Activated naive CD8-positive, alpha-beta T cell treated with anti-CD3 and anti-CD28 coated beads, Interleukin-2, amount 50 U/mL, for 24 hours (primary cell): ENCODE measurements at regions not wholly inside any gene's neighbourhood (a gene's known extent, or its start where the extent isn't known, plus 50 kb on each side); places are given as distances from the start of the nearest gene placed in this dataset.

ENCODE experiments used
- ATAC-seq: fragments of 150-1000 bp; cut with Tn5 transposase; one replicate; pipeline ENCODE4 v1.10.0; 2021
- DNase-seq: peaks from one replicate; pipeline ENCODE4 v3.0.0; 2021
- H3K27ac Mint-ChIP-seq: one replicate; pipeline ENCODE4 v1.8.0; 2021; ENCODE audit warnings: mild to moderate bottlenecking, mixed read lengths
- H3K27me3 Mint-ChIP-seq: one replicate; pipeline ENCODE4 v1.8.0; 2021; ENCODE audit warnings: mixed read lengths
- H3K36me3 Mint-ChIP-seq: one replicate; pipeline ENCODE4 v1.8.0; 2021; ENCODE audit warnings: low read depth, mixed read lengths
- H3K4me1 Mint-ChIP-seq: one replicate; pipeline ENCODE4 v1.8.0; 2021; ENCODE audit warnings: mixed read lengths
- H3K4me3 Mint-ChIP-seq: one replicate; pipeline ENCODE4 v1.8.0; 2021; ENCODE audit warnings: mild to moderate bottlenecking, moderate library complexity, mixed read lengths
- H3K9me3 Mint-ChIP-seq: one replicate; pipeline ENCODE4 v1.8.0; 2021; ENCODE audit warnings: mixed read lengths

- Mint-ChIP-seq H3K27me3 (no peaks in the 10 kb centered on the region), H3K36me3 (no peaks in the 10 kb centered on the region), H3K9me3 (no peaks in the 10 kb centered on the region), H3K4me1 (peaks cover 7% of the 10 kb centered on the region), H3K4me3 (no peak overlapping the region), H3K27ac (no peak overlapping the region)
- no peak for DNase-seq
- no peak for ATAC-seq
Observed at GRCh38 chr20:19079536-19080299, 132.7 kb upstream of the SLC24A3 start.

GRCh38 chr20:19081937-19082336 is 130.5 kb upstream of the SLC24A3 start:
- H3K9me3 Mint-ChIP-seq = no peaks in the 10 kb centered on the region
- H3K4me1 Mint-ChIP-seq = no peaks in the 10 kb centered on the region
- ATAC-seq (no peak), DNase-seq (no peak)
- no peak overlapping the region for H3K4me3 Mint-ChIP-seq
- H3K36me3 Mint-ChIP-seq = no peaks in the 10 kb centered on the region
- no peaks in the 10 kb centered on the region for H3K27me3 Mint-ChIP-seq
- no peak overlapping the region for H3K27ac Mint-ChIP-seq

GRCh38 chr20:19083136-19083621 is 129.3 kb upstream of the SLC24A3 start:
- DNase-seq (no peak), ATAC-seq (no peak)
- H3K9me3 Mint-ChIP-seq = no peaks in the 10 kb centered on the region
- H3K27me3 Mint-ChIP-seq = no peaks in the 10 kb centered on the region
- no peaks in the 10 kb centered on the region for H3K36me3 Mint-ChIP-seq
- H3K27ac Mint-ChIP-seq = no peak overlapping the region
- H3K4me1 Mint-ChIP-seq = no peaks in the 10 kb centered on the region
- no peak overlapping the region for H3K4me3 Mint-ChIP-seq

- no peaks in the 10 kb centered on the region for H3K9me3 Mint-ChIP-seq
- peaks cover 1% of the 10 kb centered on the region for H3K27me3 Mint-ChIP-seq
- no peak overlapping the region for H3K27ac Mint-ChIP-seq
- H3K4me3 Mint-ChIP-seq = no peak overlapping the region
- DNase-seq = no peak
- no peak for ATAC-seq
- H3K4me1 Mint-ChIP-seq = no peaks in the 10 kb centered on the region
- H3K36me3 Mint-ChIP-seq = no peaks in the 10 kb centered on the region
Observed at GRCh38 chr20:19090332-19090731, 122.1 kb upstream of the SLC24A3 start.

- no peaks in the 10 kb centered on the region for H3K4me1 Mint-ChIP-seq
- H3K27ac Mint-ChIP-seq = no peak overlapping the region
- no peak for ATAC-seq
- peaks cover 1% of the 10 kb centered on the region for H3K27me3 Mint-ChIP-seq
- H3K36me3 Mint-ChIP-seq = no peaks in the 10 kb centered on the region
- no peak overlapping the region for H3K4me3 Mint-ChIP-seq
- DNase-seq = no peak
- no peaks in the 10 kb centered on the region for H3K9me3 Mint-ChIP-seq
Observed at GRCh38 chr20:19094959-19095541, 117.4 kb upstream of the SLC24A3 start.

- Mint-ChIP-seq H3K9me3 (no peaks in the 10 kb centered on the region), H3K27ac (no peak overlapping the region), H3K4me1 (no peaks in the 10 kb centered on the region), H3K4me3 (no peak overlapping the region), H3K27me3 (peaks cover under 1% of the 10 kb centered on the region), H3K36me3 (no peaks in the 10 kb centered on the region)
- ATAC-seq (no peak), DNase-seq (no peak)
Observed at GRCh38 chr20:19095762-19096161, 116.7 kb upstream of the SLC24A3 start.

GRCh38 chr20:19096843-19097242 is 115.6 kb upstream of the SLC24A3 start:
- H3K36me3 Mint-ChIP-seq = no peaks in the 10 kb centered on the region
- H3K27me3 Mint-ChIP-seq = no peaks in the 10 kb centered on the region
- no peak overlapping the region for H3K27ac Mint-ChIP-seq
- H3K9me3 Mint-ChIP-seq = no peaks in the 10 kb centered on the region
- ATAC-seq = no peak
- H3K4me1 Mint-ChIP-seq = no peaks in the 10 kb centered on the region
- no peak for DNase-seq
- H3K4me3 Mint-ChIP-seq = no peak overlapping the region

GRCh38 chr20:19098117-19098516 is 114.3 kb upstream of the SLC24A3 start:
- Mint-ChIP-seq H3K27me3 (no peaks in the 10 kb centered on the region), H3K9me3 (no peaks in the 10 kb centered on the region), H3K4me1 (no peaks in the 10 kb centered on the region), H3K36me3 (no peaks in the 10 kb centered on the region), H3K4me3 (no peak overlapping the region), H3K27ac (no peak overlapping the region)
- ATAC-seq (no peak), DNase-seq (no peak)

GRCh38 chr20:19098806-19099578 is 113.5 kb upstream of the SLC24A3 start:
- H3K27me3 Mint-ChIP-seq = no peaks in the 10 kb centered on the region
- no peaks in the 10 kb centered on the region for H3K4me1 Mint-ChIP-seq
- no peak overlapping the region for H3K4me3 Mint-ChIP-seq
- no peak overlapping the region for H3K27ac Mint-ChIP-seq
- H3K9me3 Mint-ChIP-seq = no peaks in the 10 kb centered on the region
- H3K36me3 Mint-ChIP-seq = no peaks in the 10 kb centered on the region
- ATAC-seq = no peak
- DNase-seq = no peak

- no peaks in the 10 kb centered on the region for H3K4me1 Mint-ChIP-seq
- H3K27me3 Mint-ChIP-seq = no peaks in the 10 kb centered on the region
- no peak overlapping the region for H3K27ac Mint-ChIP-seq
- ATAC-seq = no peak
- H3K36me3 Mint-ChIP-seq = no peaks in the 10 kb centered on the region
- no peaks in the 10 kb centered on the region for H3K9me3 Mint-ChIP-seq
- no peak for DNase-seq
- no peak overlapping the region for H3K4me3 Mint-ChIP-seq
Observed at GRCh38 chr20:19099596-19100545, 112.6 kb upstream of the SLC24A3 start.

GRCh38 chr20:19100975-19101374 is 111.5 kb upstream of the SLC24A3 start:
- H3K9me3 Mint-ChIP-seq = no peaks in the 10 kb centered on the region

GRCh38 chr20:19104186-19104585 is 108.3 kb upstream of the SLC24A3 start:
- H3K27ac Mint-ChIP-seq = no peak overlapping the region
- no peaks in the 10 kb centered on the region for H3K36me3 Mint-ChIP-seq

More at GRCh38 chr20:19100975-19101374, 111.5 kb upstream of the SLC24A3 start:
- Mint-ChIP-seq H3K4me3 (no peak overlapping the region), H3K36me3 (no peaks in the 10 kb centered on the region), H3K27ac (no peak overlapping the region), H3K27me3 (no peaks in the 10 kb centered on the region), H3K4me1 (no peaks in the 10 kb centered on the region)
- DNase-seq = no peak
- ATAC-seq = no peak

GRCh38 chr20:19108155-19108554 is 104.3 kb upstream of the SLC24A3 start:
- Mint-ChIP-seq H3K4me3 (no peak overlapping the region), H3K36me3 (no peaks in the 10 kb centered on the region), H3K27ac (no peak overlapping the region), H3K9me3 (no peaks in the 10 kb centered on the region), H3K27me3 (no peaks in the 10 kb centered on the region), H3K4me1 (no peaks in the 10 kb centered on the region)
- DNase-seq (no peak), ATAC-seq (no peak)

More at GRCh38 chr20:19104186-19104585, 108.3 kb upstream of the SLC24A3 start:
- Mint-ChIP-seq H3K27me3 (no peaks in the 10 kb centered on the region), H3K4me3 (no peak overlapping the region), H3K9me3 (no peaks in the 10 kb centered on the region), H3K4me1 (no peaks in the 10 kb centered on the region)
- ATAC-seq = no peak
- no peak for DNase-seq

GRCh38 chr20:19110285-19110684 is 102.2 kb upstream of the SLC24A3 start:
- H3K9me3 Mint-ChIP-seq = no peaks in the 10 kb centered on the region
- no peak overlapping the region for H3K27ac Mint-ChIP-seq
- no peak for ATAC-seq

More at GRCh38 chr20:19110285-19110684, 102.2 kb upstream of the SLC24A3 start:
- H3K4me3 Mint-ChIP-seq = no peak overlapping the region
- DNase-seq = no peak
- no peaks in the 10 kb centered on the region for H3K27me3 Mint-ChIP-seq
- no peaks in the 10 kb centered on the region for H3K4me1 Mint-ChIP-seq
- no peaks in the 10 kb centered on the region for H3K36me3 Mint-ChIP-seq
